ENCODE measurements at regions not wholly inside any gene's neighbourhood (a gene's known extent, or its start where the extent isn't known, plus 50 kb on each side); places are given as distances from the start of the nearest gene placed in this dataset.

DNA sequence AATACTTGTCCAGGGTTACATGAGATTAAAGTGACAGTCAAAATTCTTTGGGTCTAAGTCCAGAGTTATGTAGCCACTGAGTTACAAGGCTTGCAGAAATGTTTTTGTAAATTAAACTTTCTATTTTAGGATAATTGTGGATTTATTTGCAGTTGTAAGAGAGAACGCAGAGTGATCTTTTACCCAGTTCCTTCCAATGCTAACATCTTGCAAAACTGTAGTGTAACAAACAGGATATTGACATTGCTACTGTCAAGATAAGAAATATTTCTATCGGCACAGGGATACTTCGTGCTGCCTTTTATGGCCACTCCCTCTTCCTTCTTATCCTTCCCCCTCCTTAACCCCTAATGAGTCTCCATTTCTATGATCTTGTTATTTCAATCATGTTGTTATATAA lies 1022.9 kb downstream of the MCTP2 start:
- TF ChIP-seq, protein P1, sequence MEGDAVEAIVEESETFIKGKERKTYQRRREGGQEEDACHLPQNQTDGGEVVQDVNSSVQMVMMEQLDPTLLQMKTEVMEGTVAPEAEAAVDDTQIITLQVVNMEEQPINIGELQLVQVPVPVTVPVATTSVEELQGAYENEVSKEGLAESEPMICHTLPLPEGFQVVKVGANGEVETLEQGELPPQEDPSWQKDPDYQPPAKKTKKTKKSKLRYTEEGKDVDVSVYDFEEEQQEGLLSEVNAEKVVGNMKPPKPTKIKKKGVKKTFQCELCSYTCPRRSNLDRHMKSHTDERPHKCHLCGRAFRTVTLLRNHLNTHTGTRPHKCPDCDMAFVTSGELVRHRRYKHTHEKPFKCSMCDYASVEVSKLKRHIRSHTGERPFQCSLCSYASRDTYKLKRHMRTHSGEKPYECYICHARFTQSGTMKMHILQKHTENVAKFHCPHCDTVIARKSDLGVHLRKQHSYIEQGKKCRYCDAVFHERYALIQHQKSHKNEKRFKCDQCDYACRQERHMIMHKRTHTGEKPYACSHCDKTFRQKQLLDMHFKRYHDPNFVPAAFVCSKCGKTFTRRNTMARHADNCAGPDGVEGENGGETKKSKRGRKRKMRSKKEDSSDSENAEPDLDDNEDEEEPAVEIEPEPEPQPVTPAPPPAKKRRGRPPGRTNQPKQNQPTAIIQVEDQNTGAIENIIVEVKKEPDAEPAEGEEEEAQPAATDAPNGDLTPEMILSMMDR (IDR thresholded peaks at IDR 0.05; ENCODE audit: low read length), result no peak
- TF ChIP-seq EZH2phosphoT487 (IDR thresholded peaks at IDR 0.05; ENCODE audit: low read length), result no peak

Data from MM.1S (cell line).